GM21360 (cell line): ENCODE measurements at regions not wholly inside any gene's neighbourhood (a gene's known extent, or its start where the extent isn't known, plus 50 kb on each side); places are given as distances from the start of the nearest gene placed in this dataset.
"Not testable (repeated sequence)": the region's sequence is repeated elsewhere in the genome, so short reads cannot be mapped to it uniquely, and the experiment has no call there.

ENCODE experiments used
- ATAC-seq: cut with Tn5 transposase; IDR thresholded peaks from one replicate; pipeline ENCODE4 v1.9.1; 2021; ENCODE audit warnings: mild to moderate bottlenecking, moderate library complexity; ENCODE audit not compliant: unreplicated experiment

DNA sequence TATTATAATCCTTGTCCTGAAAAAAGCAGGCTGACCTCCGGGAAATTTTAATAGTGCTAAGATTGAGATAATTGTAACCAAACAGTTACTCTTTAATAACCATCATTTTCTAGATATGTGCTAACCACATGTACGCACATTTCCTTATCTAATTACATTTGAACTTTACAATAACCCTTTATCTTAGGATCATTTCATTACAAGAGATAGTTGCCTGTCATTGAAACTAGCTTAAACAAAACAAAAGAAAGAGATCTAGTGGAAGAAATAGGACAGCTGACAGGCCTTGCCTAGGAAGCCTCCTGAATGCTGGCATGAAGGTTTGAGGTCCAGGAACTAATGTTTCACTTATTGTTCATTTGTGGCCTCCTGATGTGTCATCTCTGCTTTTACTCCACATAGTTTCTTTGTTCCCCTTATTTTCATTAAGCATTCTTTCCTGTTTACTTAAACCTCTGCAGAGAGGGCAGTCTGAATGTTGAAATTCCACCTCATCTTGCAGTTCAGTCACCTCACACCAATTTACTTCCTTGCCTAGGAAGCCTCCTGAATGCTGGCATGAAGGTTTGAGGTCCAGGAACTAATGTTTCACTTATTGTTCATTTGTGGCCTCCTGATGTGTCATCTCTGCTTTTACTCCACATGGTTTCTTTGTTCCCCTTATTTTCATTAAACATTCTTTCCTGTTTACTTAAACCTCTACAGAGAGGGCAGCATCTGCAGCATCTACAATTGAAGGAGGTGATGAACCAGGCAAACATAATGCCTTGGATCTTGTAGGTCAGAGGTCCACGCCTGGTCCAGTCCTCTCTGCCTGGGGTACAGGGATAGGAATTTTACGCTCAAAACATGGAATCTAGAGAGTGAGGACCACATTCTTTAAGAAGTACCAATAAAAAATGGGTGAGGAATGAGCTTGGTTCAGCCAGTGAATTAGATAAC is 247.5 kb downstream of the SPATA31A6 start:
- not testable (repeated sequence) for ATAC-seq

GRCh38 chr9:42431616-42432010 is 248.2 kb downstream of the SPATA31A6 start:
- not testable (repeated sequence) for ATAC-seq

GRCh38 chr9:42434844-42435714 is 251.6 kb downstream of the SPATA31A6 start:
- ATAC-seq = not testable (repeated sequence)

- ATAC-seq = not testable (repeated sequence)
Observed at GRCh38 chr9:42435715-42436342, 252.4 kb downstream of the SPATA31A6 start.

DNA sequence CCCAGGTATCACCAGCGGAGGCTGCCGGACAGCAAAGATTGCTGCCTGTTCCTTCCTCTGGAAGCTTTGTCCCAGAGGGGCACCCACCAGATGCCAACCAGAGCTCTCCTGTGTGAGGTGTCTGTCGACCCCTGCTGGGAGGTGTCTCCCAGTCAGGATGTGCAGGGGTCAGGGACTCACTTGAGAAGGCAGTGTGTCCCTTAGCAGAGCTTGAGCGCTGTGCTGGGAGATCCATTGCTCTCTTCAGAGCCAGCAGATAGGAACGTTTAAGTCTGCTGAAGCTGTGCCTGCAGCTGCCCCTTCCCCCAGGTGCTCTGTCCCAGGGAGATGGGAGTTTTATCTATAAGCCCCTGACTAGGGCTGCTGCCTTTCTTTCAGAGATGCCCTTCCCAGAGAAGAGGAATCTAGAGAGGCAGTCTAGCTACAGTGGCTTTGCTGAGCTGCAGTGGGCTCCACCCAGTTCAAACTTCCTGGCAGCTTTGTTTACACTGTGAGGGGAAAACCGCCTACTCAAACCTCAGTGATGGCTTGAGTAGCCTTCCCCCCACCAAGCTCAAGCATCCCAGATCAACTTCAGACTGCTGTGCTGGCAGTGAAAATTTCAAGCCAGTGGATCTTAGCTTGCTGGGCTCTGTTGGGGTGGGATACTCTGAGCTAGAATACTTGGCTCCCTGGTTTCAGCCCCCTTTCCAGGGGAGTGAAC is 253.7 kb downstream of the SPATA31A6 start:
- ATAC-seq = not testable (repeated sequence)

GRCh38 chr9:42442680-42443079 is 259.2 kb downstream of the SPATA31A6 start:
- ATAC-seq = not testable (repeated sequence)

- ATAC-seq = not testable (repeated sequence)
Observed at GRCh38 chr9:42443414-42443813, 260.0 kb downstream of the SPATA31A6 start.

GRCh38 chr9:42461436-42461835 is 278.0 kb downstream of the SPATA31A6 start:
- ATAC-seq = not testable (repeated sequence)

GRCh38 chr9:42461863-42462262 is 278.4 kb downstream of the SPATA31A6 start:
- ATAC-seq = not testable (repeated sequence)

DNA sequence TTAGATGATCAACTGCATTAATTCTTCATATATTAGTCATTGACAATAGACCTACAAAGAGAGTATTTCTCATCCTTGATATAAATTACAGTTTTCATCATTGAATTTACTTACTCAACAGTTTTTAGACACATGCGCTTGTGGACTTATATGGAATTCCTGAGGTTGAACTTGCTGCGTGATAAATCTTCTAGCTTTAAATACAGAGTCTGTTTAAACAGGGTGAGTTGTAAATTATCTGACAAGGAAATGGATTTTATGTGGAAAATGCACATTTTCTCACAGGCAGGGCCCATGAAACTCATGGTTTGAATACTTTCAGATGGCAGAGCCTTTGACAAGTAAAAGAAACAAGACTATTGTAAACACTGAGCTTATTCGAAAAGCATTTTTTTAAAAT is 280.5 kb downstream of the SPATA31A6 start:
- not testable (repeated sequence) for ATAC-seq

- ATAC-seq = not testable (repeated sequence)
Observed at GRCh38 chr9:42470577-42470976, 287.1 kb downstream of the SPATA31A6 start.

DNA sequence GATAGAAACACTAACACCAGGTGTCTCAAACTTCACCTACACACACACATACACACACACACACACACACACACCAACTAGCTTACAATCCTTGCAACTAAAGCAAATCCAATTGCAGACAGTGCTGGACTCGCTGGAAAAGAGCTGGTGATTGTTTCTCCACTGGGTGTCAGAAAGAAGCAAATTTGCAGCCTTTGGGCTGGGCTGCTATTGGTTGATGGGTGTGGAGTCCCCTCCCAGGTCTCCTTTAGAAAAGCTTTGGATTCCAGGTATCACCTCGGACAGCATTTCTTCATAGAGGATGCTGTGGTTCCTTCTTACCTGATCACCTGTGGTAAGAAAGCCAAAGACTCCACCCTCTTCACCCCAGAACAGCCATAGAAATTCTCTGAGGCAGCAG is 307.5 kb downstream of the SPATA31A6 start:
- ATAC-seq = not testable (repeated sequence)

DNA sequence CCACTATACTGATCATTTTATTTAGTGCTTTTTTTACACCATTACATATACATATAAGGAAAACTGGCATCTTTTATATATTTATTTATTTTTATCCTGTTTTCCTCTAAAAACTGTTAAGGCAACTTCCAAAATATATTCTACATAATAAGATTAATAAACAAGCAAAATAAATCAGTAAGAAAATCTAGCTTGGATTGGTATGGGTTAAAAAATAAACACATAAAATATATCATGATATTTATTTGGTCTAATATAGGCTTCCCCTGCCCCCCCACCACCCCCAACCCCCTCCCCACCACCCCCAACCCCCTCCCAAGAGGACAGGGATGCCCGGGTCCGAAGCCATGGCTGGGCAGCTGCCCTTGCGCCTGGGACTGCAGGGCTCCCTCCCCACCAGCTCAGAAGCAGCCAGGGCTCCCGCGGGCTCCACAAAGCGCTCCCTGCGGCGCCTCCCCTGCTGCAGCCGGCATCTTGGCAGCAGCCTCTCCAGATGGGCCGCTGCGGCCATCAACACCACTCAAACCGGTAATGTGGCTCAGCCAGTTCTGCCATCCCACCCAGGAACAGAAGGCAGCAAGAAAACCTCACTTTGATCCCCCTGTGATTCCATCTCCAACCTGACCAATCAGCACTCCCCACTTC is 319.3 kb downstream of the SPATA31A6 start:
- not testable (repeated sequence) for ATAC-seq

DNA sequence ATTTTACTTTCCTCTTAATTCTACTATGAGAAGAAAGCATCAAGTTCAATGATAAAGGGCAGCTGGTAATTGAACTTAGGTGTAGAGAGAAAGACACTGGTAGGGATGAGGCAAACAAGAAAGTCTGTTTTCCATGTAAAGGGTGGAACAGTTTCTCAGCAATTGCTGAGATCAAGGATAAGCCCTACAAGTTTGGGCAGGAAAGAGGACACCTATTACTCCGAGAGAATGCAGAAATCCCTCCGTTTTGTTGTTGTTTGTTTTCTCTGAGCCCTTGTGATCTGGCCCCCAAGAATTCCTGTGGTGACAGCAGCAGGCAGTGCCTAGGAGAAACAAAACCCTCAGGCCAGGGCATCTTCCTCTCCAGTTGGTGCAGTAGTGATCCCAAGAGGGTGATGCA is 324.7 kb downstream of the SPATA31A6 start:
- ATAC-seq = not testable (repeated sequence)

DNA sequence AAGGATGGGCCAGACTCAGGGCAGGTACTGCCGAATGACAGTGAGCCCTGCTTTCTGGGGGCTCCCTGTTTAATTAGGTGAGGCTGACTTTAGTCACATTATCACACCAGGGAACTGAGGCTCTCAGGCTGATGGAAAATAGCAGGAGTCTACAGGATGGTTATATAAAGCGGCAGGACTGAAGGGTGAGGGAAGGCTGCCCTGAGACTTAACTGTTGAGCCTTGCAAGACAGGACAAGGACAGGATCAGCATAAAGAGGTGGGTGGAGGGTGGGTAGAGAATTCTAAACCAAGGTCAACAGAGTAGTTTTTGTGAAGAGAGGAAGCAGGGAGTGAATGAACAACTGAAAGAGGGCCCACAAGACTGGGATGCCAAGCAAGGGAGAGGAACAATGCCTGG is 330.1 kb downstream of the SPATA31A6 start:
- not testable (repeated sequence) for ATAC-seq

- ATAC-seq = not testable (repeated sequence)
Observed at GRCh38 chr9:42534325-42534983, 351.0 kb downstream of the SPATA31A6 start.

- ATAC-seq = not testable (repeated sequence)
Observed at GRCh38 chr9:42534984-42535325, 351.5 kb downstream of the SPATA31A6 start.

DNA sequence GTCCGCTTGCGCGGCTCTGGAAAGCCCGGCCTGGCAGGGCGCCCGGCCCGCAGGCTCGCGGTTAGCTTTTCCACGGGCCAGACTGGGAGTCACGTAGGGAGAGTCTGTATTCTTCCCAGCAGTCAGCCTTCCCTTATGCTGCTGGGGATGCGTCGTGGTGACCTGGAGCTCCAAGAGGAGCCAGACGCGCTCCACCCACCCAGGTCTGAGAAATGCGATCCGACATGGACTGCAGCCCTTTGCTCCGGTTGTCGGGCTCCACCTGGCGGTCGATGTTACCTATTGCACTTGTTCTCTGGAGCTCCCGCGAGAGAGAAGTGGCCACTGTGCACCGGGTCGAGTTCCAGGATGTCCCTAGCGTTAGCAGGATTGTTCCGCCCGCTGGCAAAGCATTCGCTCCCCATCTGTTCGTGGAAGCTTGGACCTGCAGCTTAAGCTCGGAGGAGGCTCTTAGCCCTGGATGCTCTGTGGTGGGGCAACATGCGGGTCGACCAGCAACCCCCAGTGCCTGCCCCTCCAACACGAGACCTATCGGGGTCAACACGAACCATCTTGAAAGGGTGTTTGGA is 367.4 kb downstream of the SPATA31A6 start:
- not testable (repeated sequence) for ATAC-seq

DNA sequence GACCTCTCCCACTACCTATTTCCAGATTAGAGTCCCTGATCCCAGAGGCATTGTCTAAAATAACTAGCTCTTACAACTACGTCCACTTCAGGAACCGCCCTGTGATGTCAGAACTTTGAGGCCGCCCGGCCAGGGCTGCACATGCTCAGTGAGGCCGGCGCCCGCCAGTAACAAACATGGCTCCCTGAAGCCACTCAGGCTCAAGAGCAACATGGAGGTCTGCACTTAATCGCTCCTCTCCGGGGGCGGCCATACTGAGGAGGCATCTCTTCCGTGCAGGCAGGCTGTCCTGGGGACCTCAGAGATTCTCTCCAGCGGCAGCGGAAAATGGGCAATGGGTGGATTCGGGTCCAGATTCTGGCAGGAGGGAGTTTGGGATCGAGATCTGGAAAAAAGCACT is 385.1 kb downstream of the SPATA31A6 start:
- ATAC-seq = not testable (repeated sequence)
